Right atrium auricular region (tissue), 2 donors: ENCODE measurements at regions not wholly inside any gene's neighbourhood (a gene's known extent, or its start where the extent isn't known, plus 50 kb on each side); places are given as distances from the start of the nearest gene placed in this dataset.

ENCODE experiments used
- DNase-seq: peaks from one replicate; pipeline ENCODE4 v3.0.0-alpha.2; 2019; ENCODE audit warnings: low spot score
- H3K27ac ChIP-seq, 2 donors: fragments of 200-600 bp; sonication (generic); 1 replicate in 1 of 2; 2 replicates in 1 of 2; pipeline ENCODE4 v1.5.1; 2016 to 2019
- H3K27me3 ChIP-seq, 2 donors: fragments of 200-600 bp; sonication (generic); one replicate each; pipeline versions ENCODE4 v1.5.1 to v1.6.0; 2017 to 2019
- H3K36me3 ChIP-seq: fragments of 200-600 bp; sonication (generic); one replicate; pipeline ENCODE4 v1.5.1; 2016
- H3K4me1 ChIP-seq, 2 donors: fragments of 200-600 bp; sonication (generic); one replicate each; pipeline versions ENCODE4 v1.5.1 to v1.6.0; 2017 to 2019
- H3K4me3 ChIP-seq, 2 donors: fragments of 200-600 bp; sonication (generic); 1 replicate in 1 of 2; 2 replicates in 1 of 2; pipeline ENCODE4 v1.5.1; 2017 to 2019; ENCODE audit warnings: mild to moderate bottlenecking in 1 of 2, moderate library complexity in 1 of 2
- H3K9me3 ChIP-seq, 2 donors: fragments of 200-600 bp; sonication (generic); one replicate each; pipeline ENCODE4 v1.5.1; 2019
- CTCF ChIP-seq, 2 donors: fragments of 200-600 bp; sonication (generic); IDR thresholded peaks; one replicate each; pipeline ENCODE4 v1.5.1; 2019; ENCODE audit warnings: antibody characterized with exemption in 2 of 2

DNA sequence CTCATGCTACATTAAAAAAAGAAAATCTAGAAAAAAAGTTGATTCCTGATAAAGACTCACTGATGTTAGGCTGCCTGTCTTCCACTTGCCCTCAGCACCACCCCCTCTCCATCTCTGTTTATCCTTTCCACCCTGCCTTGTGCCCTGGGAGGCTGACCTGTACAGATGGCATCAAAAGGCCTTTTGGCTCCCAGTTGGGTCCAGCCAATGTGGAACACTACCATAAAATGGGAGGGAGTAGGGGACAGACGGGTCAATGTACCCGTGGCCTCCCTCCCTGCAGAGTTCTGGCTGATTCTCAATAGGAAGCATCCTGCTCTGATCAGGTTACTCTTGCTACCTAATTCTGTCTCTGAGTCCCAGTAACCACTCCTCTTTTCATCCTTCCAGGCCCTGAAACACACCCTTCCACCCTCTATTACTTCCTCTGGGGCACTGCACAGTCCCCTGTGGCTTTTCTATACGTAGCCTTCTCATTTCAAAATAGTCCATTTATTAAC lies 300.0 kb downstream of the HHIPL2 start:
- no peak overlapping the region for H3K4me3 ChIP-seq
- H3K27me3 ChIP-seq = no peaks in the 10 kb centered on the region
- DNase-seq = no peak
- H3K4me1 ChIP-seq = no peaks in the 10 kb centered on the region
- no peak overlapping the region for H3K27ac ChIP-seq
- no peaks in the 10 kb centered on the region for H3K9me3 ChIP-seq
- H3K36me3 ChIP-seq = no peaks in the 10 kb centered on the region
- no peak for TF ChIP-seq CTCF (IDR thresholded peaks at IDR 0.05)

DNA sequence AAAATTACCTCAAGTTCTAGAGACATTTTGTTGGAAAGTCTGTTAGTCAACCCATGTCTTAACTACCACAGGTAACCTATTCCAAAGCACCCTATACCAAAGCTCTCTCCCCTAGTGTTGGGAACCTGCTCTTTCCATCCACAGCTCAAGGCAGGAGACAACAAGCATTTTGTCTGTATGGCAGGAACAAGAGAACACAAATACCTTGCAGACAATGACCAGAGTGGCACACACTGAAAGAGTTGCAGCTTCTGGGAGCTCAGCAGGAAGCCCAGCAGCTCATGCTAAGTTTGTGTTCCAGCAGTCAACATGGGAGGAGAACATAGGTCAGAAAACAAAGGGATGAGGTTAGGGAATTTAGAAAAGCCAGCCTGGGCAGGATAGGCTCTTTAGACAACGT lies 300.8 kb downstream of the HHIPL2 start:
- DNase-seq = no peak
- Histone ChIP-seq H3K27me3 (no peaks in the 10 kb centered on the region), H3K4me3 (no peak overlapping the region), H3K27ac (no peak overlapping the region), H3K36me3 (no peaks in the 10 kb centered on the region), H3K9me3 (no peaks in the 10 kb centered on the region), H3K4me1 (no peaks in the 10 kb centered on the region)
- TF ChIP-seq CTCF (IDR thresholded peaks at IDR 0.05) = no peak

DNA sequence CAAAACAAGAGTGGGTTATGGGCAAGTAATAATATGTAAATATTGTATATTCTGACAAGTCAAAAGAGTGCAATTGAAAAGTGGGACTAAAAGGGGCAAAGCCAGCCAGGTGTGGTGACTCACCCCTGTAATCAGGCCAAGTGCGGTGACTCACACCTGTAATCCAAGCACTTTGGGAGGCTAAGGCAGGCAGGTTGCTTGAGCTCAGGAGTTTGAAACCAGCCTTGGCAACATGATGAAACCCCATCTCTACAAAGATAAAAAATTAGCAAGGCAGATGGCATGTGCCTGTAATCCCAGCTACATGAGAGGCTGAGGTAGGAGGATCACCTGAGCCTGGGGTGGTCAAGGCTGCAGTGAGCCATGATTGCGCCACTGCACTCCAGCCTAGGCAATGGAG lies 304.0 kb downstream of the HHIPL2 start:
- Histone ChIP-seq H3K4me3 (no peak overlapping the region), H3K36me3 (no peaks in the 10 kb centered on the region), H3K4me1 (no peaks in the 10 kb centered on the region), H3K27me3 (no peaks in the 10 kb centered on the region), H3K27ac (no peak overlapping the region), H3K9me3 (no peaks in the 10 kb centered on the region)
- TF ChIP-seq CTCF (IDR thresholded peaks at IDR 0.05) = no peak
- no peak for DNase-seq

- no peaks in the 10 kb centered on the region for H3K4me1 ChIP-seq
Observed at GRCh38 chr1:222242492-222242891, 305.4 kb downstream of the HHIPL2 start.

GRCh38 chr1:222241410-222241809 lies 306.5 kb downstream of the HHIPL2 start:
- H3K27me3 ChIP-seq = no peaks in the 10 kb centered on the region
- no peak overlapping the region for H3K27ac ChIP-seq
- no peak overlapping the region for H3K4me3 ChIP-seq
- no peak for TF ChIP-seq CTCF (IDR thresholded peaks at IDR 0.05)
- H3K36me3 ChIP-seq = no peaks in the 10 kb centered on the region
- no peak for DNase-seq
- H3K4me1 ChIP-seq = no peaks in the 10 kb centered on the region
- H3K9me3 ChIP-seq = no peaks in the 10 kb centered on the region

More at GRCh38 chr1:222242492-222242891, 305.4 kb downstream of the HHIPL2 start:
- no peak for TF ChIP-seq CTCF (IDR thresholded peaks at IDR 0.05)
- DNase-seq = no peak
- no peak overlapping the region for H3K27ac ChIP-seq
- no peak overlapping the region for H3K4me3 ChIP-seq
- no peaks in the 10 kb centered on the region for H3K9me3 ChIP-seq
- no peaks in the 10 kb centered on the region for H3K36me3 ChIP-seq
- H3K27me3 ChIP-seq = no peaks in the 10 kb centered on the region

- no peak for DNase-seq
Observed at GRCh38 chr1:222240536-222241181, 307.2 kb downstream of the HHIPL2 start.

More at GRCh38 chr1:222240536-222241181, 307.2 kb downstream of the HHIPL2 start:
- H3K9me3 ChIP-seq = no peaks in the 10 kb centered on the region
- H3K27me3 ChIP-seq = no peaks in the 10 kb centered on the region
- no peaks in the 10 kb centered on the region for H3K36me3 ChIP-seq
- TF ChIP-seq CTCF (IDR thresholded peaks at IDR 0.05) = no peak
- H3K4me3 ChIP-seq = no peak overlapping the region
- H3K27ac ChIP-seq = no peak overlapping the region
- H3K4me1 ChIP-seq = no peaks in the 10 kb centered on the region
